ENCODE measurements at regions not wholly inside any gene's neighbourhood (a gene's known extent, or its start where the extent isn't known, plus 50 kb on each side); places are given as distances from the start of the nearest gene placed in this dataset.

DNA sequence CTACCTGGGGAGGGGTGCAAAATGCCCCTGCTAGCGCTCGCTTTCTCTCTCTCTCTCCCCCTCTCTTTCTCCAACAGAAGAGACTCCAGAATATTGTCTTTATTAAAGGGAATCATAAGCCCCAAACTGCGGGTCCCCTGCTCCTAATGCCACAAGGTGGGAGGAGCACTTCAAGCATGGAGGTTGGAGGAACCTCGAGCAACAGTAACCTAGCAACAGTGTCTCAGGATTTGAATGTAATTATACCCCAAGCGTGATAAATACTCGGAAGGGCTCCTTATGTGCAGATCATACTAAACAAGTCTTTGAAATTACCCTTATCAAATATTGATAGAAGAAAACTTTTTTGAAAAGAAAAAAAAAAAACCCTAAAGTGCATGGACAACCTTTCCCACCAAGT is 582.2 kb upstream of the PPP2R3A start:
- no peak for DNase-seq (ENCODE audit: low read depth)
- no peak for TF ChIP-seq CTCF (IDR thresholded peaks at IDR 0.05; ENCODE audit: insufficient read depth, low read depth, low read length, missing control alignments)
- H3K4me3 ChIP-seq (ENCODE audit: low read length), result no peak overlapping the region

- H3K4me3 ChIP-seq (ENCODE audit: low read length), result no peak overlapping the region
- DNase-seq (ENCODE audit: low read depth), result no peak
- no peak for TF ChIP-seq CTCF (IDR thresholded peaks at IDR 0.05; ENCODE audit: insufficient read depth, low read depth, low read length, missing control alignments)
Measured at GRCh38 chr3:135392151-135392550, 573.4 kb upstream of the PPP2R3A start.

DNA sequence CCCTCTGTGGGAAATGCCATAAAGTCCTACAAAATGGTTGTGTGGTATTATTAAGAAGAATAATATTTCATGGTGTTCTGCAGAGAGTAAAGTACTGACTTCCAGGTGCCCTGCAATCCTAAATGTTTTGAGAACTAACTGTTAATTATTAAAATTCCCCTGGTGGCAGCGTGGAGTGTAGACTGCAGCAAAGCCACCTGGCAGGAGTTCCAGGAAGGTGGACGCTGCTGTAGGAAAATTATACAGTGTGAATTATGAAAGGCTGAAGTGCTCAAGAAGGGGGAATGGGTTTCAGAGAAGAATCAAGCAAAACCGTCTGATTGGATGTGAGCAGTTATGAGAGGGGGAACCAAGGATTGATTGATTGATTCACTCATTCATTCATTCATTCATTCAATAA is 572.4 kb upstream of the PPP2R3A start:
- no peak overlapping the region for H3K4me3 ChIP-seq (ENCODE audit: low read length)
- TF ChIP-seq CTCF (IDR thresholded peaks at IDR 0.05; ENCODE audit: insufficient read depth, low read depth, low read length, missing control alignments), result no peak
- no peak for DNase-seq (ENCODE audit: low read depth)

- TF ChIP-seq CTCF (IDR thresholded peaks at IDR 0.05; ENCODE audit: insufficient read depth, low read depth, low read length, missing control alignments), result no peak
- no peak overlapping the region for H3K4me3 ChIP-seq (ENCODE audit: low read length)
- no peak for DNase-seq (ENCODE audit: low read depth)
Measured at GRCh38 chr3:135393898-135394525, 571.5 kb upstream of the PPP2R3A start.

DNA sequence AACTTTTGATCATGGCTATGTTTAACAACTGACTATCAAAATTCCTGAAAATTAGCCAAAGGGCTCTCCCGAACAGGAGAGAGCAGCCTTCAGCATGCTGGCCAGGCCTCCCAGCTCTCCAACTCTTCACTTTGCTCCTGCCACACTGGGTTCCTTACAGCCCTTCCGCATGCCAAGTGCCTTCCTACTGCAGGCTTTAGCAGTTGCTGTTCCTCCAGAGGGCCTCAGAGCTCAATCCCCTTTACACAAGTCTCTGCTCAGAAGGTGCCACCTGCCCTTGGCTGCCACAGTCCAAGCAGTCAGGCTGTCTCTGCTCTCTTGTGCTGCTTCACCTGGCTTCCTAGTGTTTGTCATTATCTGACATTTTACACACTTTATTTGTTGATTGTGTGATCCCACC is 553.1 kb upstream of the PPP2R3A start:
- no peak for DNase-seq (ENCODE audit: low read depth)
- H3K4me3 ChIP-seq (ENCODE audit: low read length), result no peak overlapping the region
- TF ChIP-seq CTCF (IDR thresholded peaks at IDR 0.05; ENCODE audit: insufficient read depth, low read depth, low read length, missing control alignments), result no peak

DNA sequence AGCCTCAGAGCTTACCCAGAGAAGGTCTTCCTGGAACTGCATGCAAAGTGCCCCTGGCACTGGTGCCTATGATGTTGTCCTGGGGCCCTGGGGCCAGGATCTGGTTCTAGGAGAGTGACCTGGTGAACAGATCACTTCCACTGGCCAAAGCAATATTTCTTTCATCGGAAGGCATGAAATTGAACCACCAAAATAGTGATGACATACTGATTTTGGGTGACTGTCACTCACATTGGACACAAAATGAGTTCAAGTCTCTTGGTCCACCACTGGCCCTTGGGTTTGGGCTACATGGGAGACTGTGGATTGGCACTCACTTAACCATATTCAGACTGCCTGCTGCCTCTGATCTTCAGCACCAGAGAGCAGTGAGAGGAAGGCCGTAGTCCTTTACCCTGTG is 549.3 kb upstream of the PPP2R3A start:
- DNase-seq (ENCODE audit: low read depth), result no peak
- no peak for TF ChIP-seq CTCF (IDR thresholded peaks at IDR 0.05; ENCODE audit: insufficient read depth, low read depth, low read length, missing control alignments)
- no peak overlapping the region for H3K4me3 ChIP-seq (ENCODE audit: low read length)

GRCh38 chr3:135419155-135419554 is 546.4 kb upstream of the PPP2R3A start:
- no peak for DNase-seq (ENCODE audit: low read depth)
- TF ChIP-seq CTCF (IDR thresholded peaks at IDR 0.05; ENCODE audit: insufficient read depth, low read depth, low read length, missing control alignments), result no peak
- H3K4me3 ChIP-seq (ENCODE audit: low read length), result no peak overlapping the region

All from epithelial cell of esophagus (primary cell).